ENCODE measurements at regions not wholly inside any gene's neighbourhood (a gene's known extent, or its start where the extent isn't known, plus 50 kb on each side); places are given as distances from the start of the nearest gene placed in this dataset.
"Not testable (repeated sequence)": the region's sequence is repeated elsewhere in the genome, so short reads cannot be mapped to it uniquely, and the experiment has no call there.

DNA sequence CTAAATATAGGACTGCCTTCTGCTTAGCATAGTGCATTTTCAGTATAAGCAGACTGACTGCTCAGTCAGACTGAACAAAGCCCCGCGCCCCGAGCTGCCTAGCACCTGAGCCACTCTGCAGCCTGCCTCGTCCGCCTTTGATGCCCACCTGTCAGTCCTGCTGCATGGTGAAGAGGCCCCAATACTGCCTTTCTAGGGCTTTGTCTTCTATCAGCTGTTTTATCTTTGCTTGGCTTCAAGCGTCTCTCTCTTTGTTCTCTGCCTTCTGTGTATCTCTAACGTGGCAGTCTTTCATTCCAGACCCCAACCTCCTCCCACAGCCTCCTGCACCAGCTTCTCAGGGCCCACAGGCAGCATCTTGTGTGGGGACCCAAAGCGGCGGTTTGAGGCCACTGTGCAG is 1001.0 kb downstream of the VRK1 start:
- Histone ChIP-seq H3K36me3 (ENCODE audit: control insufficient read depth in 2 of 2, extremely low read depth in 1 of 2, insufficient read depth in 1 of 2, low read length in 1 of 2) (no peaks in the 10 kb centered on the region), H3K4me3 (ENCODE audit: control insufficient read depth in 1 of 2, extremely low read depth in 1 of 2, low read length in 1 of 2) (peak overlapping the region in 1 of 2 donors; percentile 36), H3K27ac (ENCODE audit: low read length) (no peak overlapping the region), H3K4me1 (ENCODE audit: control insufficient read depth in 1 of 2, extremely low read depth in 1 of 2, insufficient read depth in 2 of 2, low read length in 2 of 2) (peaks cover 9 to 11% of the 10 kb centered on the region in 2 experiments), H3K27me3 (replicated peaks in 1 of 2; ENCODE audit: control insufficient read depth in 2 of 2, extremely low read depth in 1 of 2, insufficient read depth in 2 of 2, low read length in 1 of 2) (no peaks in the 10 kb centered on the region), H3K9me3 (no peaks in the 10 kb centered on the region)
- DNase-seq (peak in 1 of 35 experiments; percentile 12), ATAC-seq (replicated peaks in 1 of 4) (peak in 3 of 4 experiments; percentile 36 to 46 (median 37))
- no peaks in the 10 kb centered on the region for H3K36me3 Mint-ChIP-seq
- peaks cover 11 to 17% (median 17%) of the 10 kb centered on the region in 3 donors for H3K4me1 Mint-ChIP-seq
- no peaks in the 10 kb centered on the region for H3K9me3 Mint-ChIP-seq
- ChIA-PET CTCF (no interaction called here), POLR2A (interaction anchor here in 1 of 2 donors (0.6 kb wide), 1 partner anchor 320 kb away, joined by 3 read pairs; no protein-coding TSS in a partner anchor)
- H3K27me3 Mint-ChIP-seq = no peaks in the 10 kb centered on the region
- H3K4me3 Mint-ChIP-seq = peak overlapping the region in 2 of 3 donors; percentile 2 to 52
- H3K27ac Mint-ChIP-seq = peak overlapping the region in 1 of 2 donors; percentile 73
- 62% methylated on average over 9 of the region's 9 CpGs for WGBS (ENCODE audit: insufficient coverage)

DNA sequence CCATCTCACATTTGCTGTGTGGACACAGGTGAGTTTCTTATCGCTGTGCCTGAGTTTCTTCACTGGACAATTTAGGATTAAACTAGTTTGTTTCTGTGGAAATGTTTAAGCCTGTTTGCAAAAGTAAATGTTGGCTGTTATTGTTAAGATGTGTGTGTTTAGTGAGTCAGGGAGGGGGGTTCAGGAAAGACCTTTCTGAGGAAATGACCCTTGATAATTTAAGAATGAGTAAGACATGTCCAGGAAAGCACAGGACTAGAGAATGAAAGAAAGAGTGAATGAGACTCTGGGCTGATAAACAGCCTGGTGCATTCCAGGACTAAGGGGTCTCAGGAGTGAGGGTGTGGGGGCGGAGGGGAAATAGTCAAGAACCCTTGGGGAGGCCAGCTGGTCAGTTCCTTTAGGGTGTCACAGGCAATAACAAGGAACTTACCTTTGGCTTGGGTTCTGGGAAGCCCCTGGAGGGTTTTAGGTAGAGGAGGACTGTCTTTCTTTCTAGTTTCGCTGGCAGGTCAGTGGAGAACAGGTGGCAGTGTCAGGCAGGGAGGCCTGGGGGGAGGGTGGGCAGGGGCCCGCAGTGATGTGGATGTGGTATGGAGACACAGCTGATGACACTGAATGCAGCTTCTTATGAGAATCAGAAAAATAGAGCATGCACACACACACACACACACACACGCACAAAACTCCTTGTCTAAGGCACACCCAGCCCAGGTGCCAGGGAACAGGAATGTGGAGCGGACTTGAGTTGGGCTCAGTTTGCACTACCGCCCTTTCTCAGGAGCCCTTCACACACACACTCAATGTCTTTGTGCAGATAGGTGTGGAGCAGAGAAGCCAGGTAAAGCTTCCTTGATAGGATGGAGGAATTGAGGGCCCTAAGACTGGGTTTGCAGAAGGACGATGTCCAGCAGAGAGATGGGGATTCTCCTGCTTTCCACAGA is 1005.5 kb downstream of the VRK1 start:
- Histone ChIP-seq H3K4me1 (ENCODE audit: control insufficient read depth in 1 of 2, extremely low read depth in 1 of 2, insufficient read depth in 2 of 2, low read length in 2 of 2) (peaks cover 5 to 7% of the 10 kb centered on the region in 2 experiments), H3K36me3 (ENCODE audit: control insufficient read depth in 2 of 2, extremely low read depth in 1 of 2, insufficient read depth in 1 of 2, low read length in 1 of 2) (no peaks in the 10 kb centered on the region), H3K9me3 (no peaks in the 10 kb centered on the region), H3K27ac (ENCODE audit: low read length) (no peak overlapping the region), H3K27me3 (replicated peaks in 1 of 2; ENCODE audit: control insufficient read depth in 2 of 2, extremely low read depth in 1 of 2, insufficient read depth in 2 of 2, low read length in 1 of 2) (no peaks in the 10 kb centered on the region), H3K4me3 (ENCODE audit: control insufficient read depth in 1 of 2, extremely low read depth in 1 of 2, low read length in 1 of 2) (no peak overlapping the region)
- Mint-ChIP-seq H3K4me1 (peaks cover 9 to 11% (median 11%) of the 10 kb centered on the region in 3 donors), H3K27me3 (no peaks in the 10 kb centered on the region), H3K36me3 (peaks cover 3% of the 10 kb centered on the region), H3K27ac (no peak overlapping the region), H3K4me3 (no peak overlapping the region), H3K9me3 (no peaks in the 10 kb centered on the region)
- no peak for DNase-seq
- POLR2A ChIA-PET = interaction anchor here in 1 of 2 donors (0.5 kb wide), 1 partner anchor 1733 kb away, joined by 3 read pairs; no protein-coding TSS in a partner anchor
- CTCF ChIA-PET = no interaction called here
- WGBS (ENCODE audit: insufficient coverage) = 92% methylated on average over 3 of the region's 8 CpGs
- no peak for ATAC-seq (replicated peaks in 1 of 4)

- no peaks in the 10 kb centered on the region for H3K9me3 ChIP-seq
- H3K27me3 Mint-ChIP-seq = no peaks in the 10 kb centered on the region
- no peak overlapping the region for H3K27ac Mint-ChIP-seq
- CTCF ChIA-PET = no interaction called here
- no peak for DNase-seq
- no peak overlapping the region for H3K27ac ChIP-seq (ENCODE audit: low read length)
- H3K27me3 ChIP-seq (replicated peaks in 1 of 2; ENCODE audit: control insufficient read depth in 2 of 2, extremely low read depth in 1 of 2, insufficient read depth in 2 of 2, low read length in 1 of 2) = no peaks in the 10 kb centered on the region
- WGBS (ENCODE audit: insufficient coverage) = no CpG with 5 or more reads among the region's 2 CpGs
- no peaks in the 10 kb centered on the region for H3K4me1 ChIP-seq (ENCODE audit: control insufficient read depth in 1 of 2, extremely low read depth in 1 of 2, insufficient read depth in 2 of 2, low read length in 2 of 2)
- H3K36me3 ChIP-seq (ENCODE audit: control insufficient read depth in 2 of 2, extremely low read depth in 1 of 2, insufficient read depth in 1 of 2, low read length in 1 of 2) = no peaks in the 10 kb centered on the region
- no peaks in the 10 kb centered on the region for H3K4me1 Mint-ChIP-seq
- no peak overlapping the region for H3K4me3 ChIP-seq (ENCODE audit: control insufficient read depth in 1 of 2, extremely low read depth in 1 of 2, low read length in 1 of 2)
- ATAC-seq (replicated peaks in 1 of 4) = no peak
- peaks cover 3% of the 10 kb centered on the region for H3K36me3 Mint-ChIP-seq
- no peaks in the 10 kb centered on the region for H3K9me3 Mint-ChIP-seq
- POLR2A ChIA-PET = no interaction called here
- no peak overlapping the region for H3K4me3 Mint-ChIP-seq
Observed at GRCh38 chr14:97804056-97804455, 1006.9 kb downstream of the VRK1 start.

DNA sequence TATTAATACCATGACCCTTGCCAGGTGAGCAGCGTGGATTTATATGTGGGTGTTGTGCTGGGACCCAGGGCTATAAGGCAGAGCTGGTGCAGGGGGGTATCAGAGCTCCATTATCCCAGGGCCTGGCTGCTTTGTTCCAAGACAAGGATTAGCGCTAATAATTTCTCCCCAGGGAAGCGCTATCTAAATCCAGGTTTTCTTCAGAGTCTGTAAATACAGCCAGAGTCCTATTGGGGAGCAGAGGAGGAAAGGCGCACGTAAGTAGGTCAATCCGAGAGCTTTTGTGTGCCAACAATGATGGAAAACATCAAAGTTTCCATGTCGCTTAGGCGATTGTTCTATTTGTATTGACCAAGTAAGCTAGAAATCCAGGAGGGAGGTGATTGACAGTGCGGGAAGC is 1009.7 kb downstream of the VRK1 start:
- H3K27ac Mint-ChIP-seq = no peak overlapping the region
- H3K36me3 ChIP-seq (ENCODE audit: control insufficient read depth in 2 of 2, extremely low read depth in 1 of 2, insufficient read depth in 1 of 2, low read length in 1 of 2) = no peaks in the 10 kb centered on the region
- H3K4me1 ChIP-seq (ENCODE audit: control insufficient read depth in 1 of 2, extremely low read depth in 1 of 2, insufficient read depth in 2 of 2, low read length in 2 of 2) = no peaks in the 10 kb centered on the region
- no peaks in the 10 kb centered on the region for H3K9me3 Mint-ChIP-seq
- no peak overlapping the region for H3K4me3 ChIP-seq (ENCODE audit: control insufficient read depth in 1 of 2, extremely low read depth in 1 of 2, low read length in 1 of 2)
- no peak overlapping the region for H3K4me3 Mint-ChIP-seq
- H3K4me1 Mint-ChIP-seq = no peaks in the 10 kb centered on the region
- no peaks in the 10 kb centered on the region for H3K27me3 Mint-ChIP-seq
- no peak overlapping the region for H3K27ac ChIP-seq (ENCODE audit: low read length)
- H3K27me3 ChIP-seq (replicated peaks in 1 of 2; ENCODE audit: control insufficient read depth in 2 of 2, extremely low read depth in 1 of 2, insufficient read depth in 2 of 2, low read length in 1 of 2) = no peaks in the 10 kb centered on the region
- no peak for ATAC-seq (replicated peaks in 1 of 4)
- DNase-seq = no peak
- H3K36me3 Mint-ChIP-seq = peaks cover 3% of the 10 kb centered on the region
- H3K9me3 ChIP-seq = no peaks in the 10 kb centered on the region
- WGBS (ENCODE audit: insufficient coverage) = 100% methylated on average over 3 of the region's 9 CpGs
- ChIA-PET CTCF (no interaction called here), POLR2A (no interaction called here)

DNA sequence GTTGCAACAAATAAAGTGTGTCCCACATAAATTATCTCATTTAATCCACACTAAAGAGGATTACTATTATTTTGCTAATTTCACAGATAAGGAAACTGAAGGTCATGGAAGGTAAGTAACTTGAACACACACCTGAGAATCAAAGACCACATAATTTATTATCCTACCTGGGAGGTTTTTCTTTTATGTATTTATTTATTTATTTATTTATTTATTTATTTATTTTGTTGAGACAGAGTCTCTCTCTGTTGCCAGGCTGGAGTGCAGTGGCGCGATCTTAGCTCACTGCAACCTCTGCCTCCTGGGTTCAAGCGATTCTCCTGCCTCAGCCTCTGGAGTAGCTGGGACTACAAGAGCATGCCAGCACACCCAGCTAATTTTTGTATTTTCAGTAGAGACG is 1011.4 kb downstream of the VRK1 start:
- H3K27ac Mint-ChIP-seq; H3K9me3 Mint-ChIP-seq; DNase-seq; H3K27me3 Mint-ChIP-seq; ATAC-seq (replicated peaks in 1 of 4); H3K4me1 Mint-ChIP-seq; H3K36me3 Mint-ChIP-seq; H3K4me3 Mint-ChIP-seq; H3K4me3 ChIP-seq (ENCODE audit: control insufficient read depth in 1 of 2, extremely low read depth in 1 of 2, low read length in 1 of 2); POLR2A ChIA-PET; H3K27me3 ChIP-seq (replicated peaks in 1 of 2; ENCODE audit: control insufficient read depth in 2 of 2, extremely low read depth in 1 of 2, insufficient read depth in 2 of 2, low read length in 1 of 2); H3K9me3 ChIP-seq; CTCF ChIA-PET; H3K36me3 ChIP-seq (ENCODE audit: control insufficient read depth in 2 of 2, extremely low read depth in 1 of 2, insufficient read depth in 1 of 2, low read length in 1 of 2); H3K27ac ChIP-seq (ENCODE audit: low read length); H3K4me1 ChIP-seq (ENCODE audit: control insufficient read depth in 1 of 2, extremely low read depth in 1 of 2, insufficient read depth in 2 of 2, low read length in 2 of 2): not testable (repeated sequence)
- 100% methylated on average over 3 of the region's 4 CpGs for WGBS (ENCODE audit: insufficient coverage)

DNA sequence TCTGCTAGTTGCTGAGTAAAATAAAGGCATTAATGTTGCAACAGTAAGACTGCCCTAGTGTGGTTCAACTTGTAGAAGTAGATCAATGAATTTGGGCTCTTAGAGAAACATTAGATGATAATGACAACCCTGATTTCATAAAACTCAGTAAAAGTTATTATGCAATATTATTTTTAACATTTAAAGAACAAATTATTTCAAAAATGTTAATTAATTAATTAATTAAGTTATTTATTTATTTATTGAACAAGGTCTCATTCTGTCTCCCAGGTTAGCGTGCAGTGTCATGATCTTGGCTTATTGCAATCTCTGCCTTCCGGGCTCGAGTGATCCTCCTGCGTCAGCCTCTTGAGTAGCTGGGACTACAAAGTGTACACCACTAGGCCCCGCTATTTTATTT is 1016.4 kb downstream of the VRK1 start:
- ChIA-PET POLR2A (no interaction called here), CTCF (no interaction called here)
- 100% methylated on average over 4 of the region's 5 CpGs for WGBS (ENCODE audit: insufficient coverage)
- Histone ChIP-seq H3K36me3 (ENCODE audit: control insufficient read depth in 2 of 2, extremely low read depth in 1 of 2, insufficient read depth in 1 of 2, low read length in 1 of 2) (no peaks in the 10 kb centered on the region), H3K9me3 (no peaks in the 10 kb centered on the region), H3K4me1 (ENCODE audit: control insufficient read depth in 1 of 2, extremely low read depth in 1 of 2, insufficient read depth in 2 of 2, low read length in 2 of 2) (no peaks in the 10 kb centered on the region), H3K27me3 (replicated peaks in 1 of 2; ENCODE audit: control insufficient read depth in 2 of 2, extremely low read depth in 1 of 2, insufficient read depth in 2 of 2, low read length in 1 of 2) (no peaks in the 10 kb centered on the region), H3K4me3 (ENCODE audit: control insufficient read depth in 1 of 2, extremely low read depth in 1 of 2, low read length in 1 of 2) (no peak overlapping the region), H3K27ac (ENCODE audit: low read length) (no peak overlapping the region)
- Mint-ChIP-seq H3K4me3 (no peak overlapping the region), H3K9me3 (peaks cover 0 to 2% (median 0%) of the 10 kb centered on the region in 3 donors), H3K27me3 (no peaks in the 10 kb centered on the region), H3K36me3 (no peaks in the 10 kb centered on the region), H3K27ac (no peak overlapping the region), H3K4me1 (no peaks in the 10 kb centered on the region)
- ATAC-seq (replicated peaks in 1 of 4) (no peak), DNase-seq (no peak)
